ENCODE measurements at regions not wholly inside any gene's neighbourhood (a gene's known extent, or its start where the extent isn't known, plus 50 kb on each side); places are given as distances from the start of the nearest gene placed in this dataset.
"Not testable (repeated sequence)": the region's sequence is repeated elsewhere in the genome, so short reads cannot be mapped to it uniquely, and the experiment has no call there.

DNA sequence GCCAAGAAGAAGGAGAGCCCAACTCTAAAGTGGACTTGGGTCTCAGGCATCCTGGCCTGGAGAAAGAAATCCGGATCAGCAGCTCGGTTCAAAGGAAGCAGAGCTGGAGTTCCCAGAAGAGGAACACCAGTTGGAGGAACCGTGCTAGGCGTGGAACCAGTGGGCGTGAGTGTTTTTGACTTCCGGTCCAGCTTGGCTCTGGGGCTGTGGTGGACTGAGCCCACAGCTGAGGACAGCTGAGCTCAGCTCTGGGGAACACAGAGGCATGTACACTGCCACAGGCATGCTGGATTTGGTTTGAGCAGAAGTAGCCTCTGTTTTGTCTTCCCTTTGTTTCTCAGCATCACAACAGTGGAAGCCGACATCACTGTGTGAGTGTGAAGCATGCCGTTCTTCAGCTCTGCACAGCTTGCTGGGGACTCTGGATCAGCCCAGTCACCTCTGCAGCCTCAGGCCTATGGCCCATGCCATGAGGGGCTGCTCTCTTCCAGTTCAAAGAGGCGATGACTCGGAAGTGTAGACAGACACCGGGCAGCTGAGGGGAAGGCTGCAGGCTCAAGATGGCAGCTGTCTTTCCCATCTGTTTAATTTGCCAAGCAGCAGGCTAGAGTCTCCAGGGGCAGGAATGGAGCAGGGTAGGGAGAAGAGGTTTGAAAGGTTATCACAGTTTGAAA lies 185.8 kb upstream of the UBE3A start:
- DNase-seq = no peak

- DNase-seq = no peak
These were observed 184.9 kb upstream of the UBE3A start for GRCh38 chr15:25623708-25624107.

DNA sequence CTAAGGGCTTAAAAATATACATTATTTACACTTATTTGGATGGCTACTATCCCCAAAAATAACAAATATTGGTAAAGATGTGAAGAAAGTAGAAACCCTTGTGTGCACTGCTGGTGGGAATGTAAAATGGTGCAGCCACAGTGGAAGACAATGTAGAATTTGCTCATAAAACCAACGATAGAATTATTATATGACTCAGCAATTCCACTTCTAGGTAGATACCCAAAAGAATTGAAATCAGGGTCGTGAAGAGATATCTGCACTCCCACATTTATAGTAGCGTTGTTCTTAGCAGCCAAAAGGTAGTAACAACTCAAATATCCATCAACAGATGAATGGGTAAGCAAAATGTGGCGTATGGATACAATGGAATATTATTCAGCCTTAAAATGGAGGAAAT lies 181.6 kb upstream of the UBE3A start:
- DNase-seq = no peak

- DNase-seq = no peak
These were observed 180.9 kb upstream of the UBE3A start for GRCh38 chr15:25619761-25620160.

- DNase-seq = no peak
These were observed 180.3 kb upstream of the UBE3A start for GRCh38 chr15:25619076-25619475.

DNA sequence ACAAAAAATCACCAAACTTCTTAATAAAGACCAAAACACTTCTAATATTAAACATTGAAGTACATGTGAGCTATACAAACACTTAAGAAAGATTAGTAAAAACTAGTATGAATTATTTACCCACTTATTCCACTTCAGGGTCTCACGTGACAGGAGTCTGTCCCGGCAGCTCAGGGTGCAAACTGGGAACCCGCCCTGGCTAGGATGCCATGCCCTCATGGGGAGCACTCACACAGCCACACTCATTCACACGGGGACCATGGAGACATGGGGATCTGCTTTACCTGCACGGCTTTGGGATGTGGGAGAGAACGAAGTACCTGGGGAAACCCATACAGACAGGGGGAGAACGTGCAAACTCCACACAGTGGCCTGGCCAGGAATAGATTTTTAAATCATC lies 179.3 kb upstream of the UBE3A start:
- no peak for DNase-seq

DNA sequence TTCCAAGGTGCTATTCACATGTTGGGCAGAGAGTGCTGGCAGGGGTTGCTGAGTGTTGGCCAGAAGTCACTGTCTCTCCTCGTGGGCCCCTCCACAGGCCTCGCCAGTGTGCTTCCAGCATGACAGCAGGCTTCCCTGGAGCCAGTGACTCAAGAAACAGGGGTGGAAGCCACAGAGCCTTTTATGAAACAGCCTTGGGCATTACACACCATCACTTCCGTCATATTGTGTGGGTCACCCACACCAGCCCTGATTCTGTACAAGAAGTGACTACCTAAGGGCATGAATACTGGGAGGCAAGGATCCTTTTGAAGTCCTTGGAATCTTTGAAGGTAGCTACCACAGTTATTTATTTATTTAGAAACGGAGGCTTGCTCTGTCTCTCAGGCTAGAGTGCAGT lies 177.6 kb upstream of the UBE3A start:
- no peak for DNase-seq

DNA sequence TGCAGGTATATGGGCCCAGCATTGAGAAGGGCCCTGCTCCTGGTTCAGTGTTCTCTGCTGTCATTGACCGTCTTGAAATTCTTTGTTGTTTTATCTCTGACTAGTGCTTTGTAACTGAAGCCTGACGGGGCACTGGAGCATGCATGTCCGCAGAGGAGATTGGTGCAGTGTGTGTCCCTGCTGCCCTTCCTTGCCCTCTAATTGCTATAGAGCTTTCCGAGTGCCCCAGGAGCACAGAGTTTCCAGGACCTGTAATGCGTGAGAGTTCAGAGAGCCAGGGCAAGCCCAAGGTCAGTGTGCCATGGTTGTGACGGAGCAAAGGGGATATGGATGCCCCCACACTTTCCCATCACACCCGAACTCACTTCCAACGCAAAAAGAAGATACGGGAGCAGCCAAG lies 174.3 kb upstream of the UBE3A start:
- DNase-seq = no peak

DNA sequence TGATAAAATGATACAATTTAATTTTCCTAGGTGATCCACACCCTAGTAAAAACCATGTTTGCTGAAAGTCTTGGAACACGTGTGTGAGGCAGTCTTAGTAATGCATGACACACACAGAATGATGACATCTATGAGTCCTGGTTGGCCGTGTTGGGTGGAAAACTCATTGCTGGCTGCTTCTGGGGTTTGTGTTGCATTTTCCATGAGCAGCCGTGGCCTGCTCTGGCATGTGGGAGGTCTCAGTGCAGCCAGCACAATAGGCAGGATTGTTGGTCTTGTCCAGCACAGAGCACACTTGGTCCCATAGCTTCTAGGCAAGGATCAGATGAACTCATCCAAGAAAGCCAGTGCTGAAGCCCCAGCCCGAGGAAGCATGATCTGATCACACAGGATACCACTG lies 172.8 kb upstream of the UBE3A start:
- no peak for DNase-seq

- no peak for DNase-seq
These were observed 170.5 kb upstream of the UBE3A start for GRCh38 chr15:25609371-25609770.

- no peak for DNase-seq
These were observed 170.1 kb upstream of the UBE3A start for GRCh38 chr15:25608926-25609325.

- no peak for DNase-seq
These were observed 166.3 kb upstream of the UBE3A start for GRCh38 chr15:25605151-25605550.

DNA sequence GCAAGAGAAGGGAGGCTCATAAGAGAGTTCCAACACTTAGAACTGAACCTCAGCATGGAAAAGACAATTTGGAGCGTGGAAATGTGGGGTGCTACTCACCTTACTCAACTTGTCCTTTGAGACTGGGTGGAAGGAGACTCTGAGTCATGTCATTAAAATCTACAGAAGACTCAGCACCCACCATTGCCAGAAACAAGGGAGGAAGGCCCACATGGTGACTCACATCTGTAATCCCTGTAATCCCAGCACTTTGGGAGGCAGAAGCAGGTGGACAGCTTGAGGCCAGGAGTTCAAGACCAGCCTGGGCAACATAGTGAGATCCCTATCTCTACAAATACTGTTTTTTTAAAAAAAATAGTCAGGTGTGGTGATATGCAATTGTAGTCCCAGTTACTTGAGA lies 161.9 kb upstream of the UBE3A start:
- no peak for DNase-seq

- DNase-seq = no peak
These were observed 158.7 kb upstream of the UBE3A start for GRCh38 chr15:25597571-25597970.

DNA sequence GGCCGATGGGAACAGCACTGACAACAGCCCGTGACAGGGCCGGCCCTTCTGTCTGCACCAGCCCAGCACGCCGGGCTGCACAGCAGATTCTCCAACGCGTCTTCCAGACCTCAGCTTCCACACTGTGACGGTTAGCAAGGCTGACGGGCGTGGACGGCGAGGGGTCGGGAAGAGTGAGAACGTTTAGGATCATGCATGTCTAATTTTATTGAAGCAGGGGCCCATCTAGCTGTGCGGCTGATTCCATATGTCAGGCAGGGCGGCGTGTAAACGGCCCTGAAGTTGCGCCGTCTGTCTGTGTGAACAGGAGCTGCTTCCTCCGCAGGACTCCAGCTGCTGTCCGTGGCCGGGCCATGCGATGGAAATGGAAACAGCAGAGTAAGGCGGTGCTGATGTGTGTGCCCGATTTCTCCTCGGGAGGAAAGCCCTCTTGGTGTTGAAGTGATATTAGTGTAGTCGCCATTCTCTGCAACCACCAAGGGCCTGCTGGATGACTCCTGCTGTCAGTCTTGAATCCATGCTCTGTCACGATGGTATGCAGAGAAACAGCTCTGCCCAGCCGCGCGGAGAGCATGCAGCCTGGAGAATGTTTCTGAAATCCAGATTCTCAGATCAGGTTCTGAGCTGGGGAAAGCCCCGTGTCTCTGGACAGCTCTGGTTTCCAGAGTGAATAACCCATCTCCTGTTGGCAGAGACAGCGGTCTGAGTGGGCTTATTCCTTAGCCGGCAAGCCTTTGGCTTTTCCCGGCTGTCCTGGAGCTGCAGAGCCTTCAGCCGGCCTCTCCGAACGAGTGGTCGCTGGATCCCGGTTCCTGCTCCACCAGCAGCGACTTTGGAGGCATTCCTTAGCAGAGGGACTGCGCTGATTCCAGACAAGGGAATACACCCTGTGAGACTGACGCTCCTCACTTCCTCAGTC lies 158.1 kb upstream of the UBE3A start:
- no peak for DNase-seq

DNA sequence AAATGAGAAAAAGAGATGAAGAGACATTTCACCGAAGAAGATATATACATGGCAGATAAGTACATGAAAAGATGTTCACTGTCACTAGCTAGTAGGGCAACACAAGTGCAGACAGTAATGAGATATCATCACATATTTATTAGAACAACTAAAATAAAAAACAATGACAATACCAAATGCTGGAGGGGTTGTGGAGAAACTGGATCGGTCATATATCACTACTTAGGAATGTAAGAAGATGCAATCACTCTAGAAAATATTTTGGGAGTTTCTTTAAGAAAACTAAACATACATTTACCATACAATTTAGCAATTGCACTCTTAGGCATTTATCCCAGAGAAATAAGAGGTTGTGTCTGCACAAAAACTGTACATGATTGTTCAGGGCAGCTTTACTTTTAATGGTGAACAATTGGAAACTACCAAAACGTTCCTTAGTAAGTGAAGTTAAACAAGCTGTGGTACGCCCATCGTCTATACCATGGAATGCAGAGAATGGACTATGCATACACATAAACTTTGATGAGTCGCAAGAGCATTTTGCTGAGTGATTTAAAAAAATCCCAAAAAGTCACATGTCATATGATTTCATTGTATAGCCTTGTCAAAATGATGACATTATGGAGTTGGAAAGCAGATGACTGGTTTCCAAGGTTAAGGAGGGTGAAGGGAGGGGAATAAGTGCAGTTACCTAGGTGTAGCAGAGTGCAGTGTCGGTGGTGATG lies 149.0 kb upstream of the UBE3A start:
- DNase-seq = no peak

DNA sequence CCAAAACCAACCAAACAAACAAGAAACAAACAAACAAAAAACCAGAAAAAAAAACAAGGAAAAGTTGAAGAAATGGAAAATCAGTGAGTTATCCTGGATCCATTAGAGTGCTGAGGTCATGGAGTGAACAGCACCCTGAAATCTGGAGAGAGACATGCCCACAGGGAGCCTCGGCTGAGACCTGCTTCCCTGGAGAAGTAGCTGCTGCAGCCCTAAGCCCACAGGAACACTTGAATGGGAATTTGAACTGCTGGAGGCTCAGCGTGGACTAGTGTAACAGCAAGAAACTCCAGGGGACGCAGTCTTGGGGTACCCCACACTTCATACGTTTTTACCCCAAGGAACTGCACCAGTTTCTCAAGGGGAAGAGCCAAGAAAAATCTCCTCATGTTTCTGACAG lies 144.1 kb upstream of the UBE3A start:
- no peak for DNase-seq

- DNase-seq = no peak
These were observed 140.3 kb upstream of the UBE3A start for GRCh38 chr15:25579127-25579526.

- DNase-seq = no peak
These were observed 133.4 kb upstream of the UBE3A start for GRCh38 chr15:25572191-25572590.

DNA sequence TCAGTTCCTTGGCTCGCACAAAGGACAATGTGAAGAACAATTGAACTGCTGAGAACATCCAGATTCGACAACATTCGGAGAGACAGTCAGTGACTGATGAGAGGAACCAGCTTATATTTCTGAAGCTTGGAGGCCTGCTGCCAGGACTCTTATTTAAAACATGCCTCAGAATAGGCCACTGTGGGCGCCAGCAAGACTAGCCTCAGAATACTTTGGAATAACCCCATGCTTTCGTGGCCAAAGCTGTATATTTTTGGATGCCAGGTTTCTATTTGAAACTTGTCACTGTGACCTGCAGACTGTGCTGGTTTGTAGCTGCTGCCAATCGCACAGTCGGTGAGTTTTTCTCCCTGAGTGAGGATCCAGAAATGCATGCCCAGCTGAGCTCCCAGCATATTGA lies 129.9 kb upstream of the UBE3A start:
- DNase-seq = no peak

GRCh38 chr15:25566545-25566944 lies 127.7 kb upstream of the UBE3A start:
- not testable (repeated sequence) for DNase-seq

DNA sequence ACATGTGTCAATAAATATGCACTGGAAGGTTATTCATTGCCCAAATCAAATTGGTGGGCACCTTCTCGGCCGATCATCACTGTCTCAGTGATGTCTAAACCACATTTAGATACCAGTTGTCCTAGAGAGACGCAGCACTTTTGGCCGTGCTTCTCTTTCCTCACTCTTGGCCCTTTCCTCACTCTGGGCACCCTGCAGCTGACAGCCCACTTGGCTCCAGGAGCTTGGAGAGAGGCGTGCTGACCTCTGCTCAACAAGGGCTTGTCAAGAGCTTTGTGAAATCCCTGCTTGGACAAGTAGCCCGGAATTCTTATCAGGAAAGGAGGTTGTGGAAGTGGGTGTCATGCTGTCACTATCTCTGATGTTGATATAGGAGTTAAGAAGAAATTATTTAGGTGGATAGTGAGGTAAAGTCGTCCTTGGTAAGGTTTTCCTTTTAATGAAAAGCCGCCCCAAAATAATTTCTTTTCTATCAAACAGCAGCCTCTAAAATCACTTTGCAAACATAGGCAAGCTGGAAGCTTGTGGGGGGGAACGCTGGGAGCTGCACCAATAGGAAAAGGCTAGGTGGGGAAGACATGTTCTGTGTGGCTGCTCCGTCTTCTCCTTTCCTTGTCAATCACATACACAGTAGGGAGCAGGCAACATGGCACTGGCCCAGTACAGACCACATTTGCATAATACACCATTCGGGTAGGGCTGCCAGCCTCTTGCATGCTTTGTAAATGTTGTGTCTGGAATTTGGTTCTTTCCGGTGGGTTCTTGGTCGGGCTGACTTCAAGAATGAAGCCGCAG lies 126.8 kb upstream of the UBE3A start:
- no peak for DNase-seq

GRCh38 chr15:25563596-25563995 lies 124.8 kb upstream of the UBE3A start:
- no peak for DNase-seq
